ENCODE measurements at regions not wholly inside any gene's neighbourhood (a gene's known extent, or its start where the extent isn't known, plus 50 kb on each side); places are given as distances from the start of the nearest gene placed in this dataset.

GRCh38 chr11:111086058-111086457, 159.5 kb upstream of the POU2AF2 start:
- Mint-ChIP-seq H3K27ac (no peak overlapping the region), H3K4me1 (peaks cover 20% of the 10 kb centered on the region), H3K4me3 (no peak overlapping the region), H3K9me3 (no peaks in the 10 kb centered on the region), H3K27me3 (ENCODE audit: low read depth) (no peaks in the 10 kb centered on the region), H3K36me3 (no peaks in the 10 kb centered on the region)
- ChIA-PET POLR2A (no interaction called here), CTCF (no interaction called here)
- ATAC-seq (peak; percentile 84), DNase-seq (ENCODE audit: low spot score) (peak; percentile 22)
- no peak for TF ChIP-seq ATF6 (CRISPR knock-in tag; IDR thresholded peaks at IDR 0.05)
- TF ChIP-seq ATF3 (CRISPR knock-in tag; conservative IDR thresholded peaks at IDR 0.05): no peak
- no peak for TF ChIP-seq E2F5 (CRISPR knock-in tag; IDR thresholded peaks at IDR 0.05)
- TF ChIP-seq ZNF232 (CRISPR knock-in tag; IDR thresholded peaks at IDR 0.05): no peak
- no peak for TF ChIP-seq ZNF425 (CRISPR knock-in tag; conservative IDR thresholded peaks at IDR 0.05)
- TF ChIP-seq GABPB1 (CRISPR knock-in tag; IDR thresholded peaks at IDR 0.05): no peak
- TF ChIP-seq ZNF219 (CRISPR knock-in tag; IDR thresholded peaks at IDR 0.05; ENCODE audit: borderline replicate concordance): no peak
- TF ChIP-seq MXD4 (CRISPR knock-in tag; IDR thresholded peaks at IDR 0.05; ENCODE audit: borderline replicate concordance): no peak

- DNase-seq (ENCODE audit: low spot score) (no peak), ATAC-seq (peak; percentile 47)
- ChIA-PET POLR2A (no interaction called here), CTCF (interaction anchor here (0.6 kb wide), 1 partner anchor 10 kb away, joined by 3 read pairs; no protein-coding TSS in a partner anchor)
- Mint-ChIP-seq H3K4me1 (peaks cover 20% of the 10 kb centered on the region), H3K27ac (no peak overlapping the region), H3K36me3 (no peaks in the 10 kb centered on the region), H3K4me3 (no peak overlapping the region), H3K27me3 (ENCODE audit: low read depth) (no peaks in the 10 kb centered on the region), H3K9me3 (no peaks in the 10 kb centered on the region)
- TF ChIP-seq AFF4 (CRISPR knock-in tag; IDR thresholded peaks at IDR 0.05; ENCODE audit: borderline replicate concordance) (no peak), SOX15 (CRISPR knock-in tag; IDR thresholded peaks at IDR 0.05) (no peak), OVOL2 (CRISPR knock-in tag; IDR thresholded peaks at IDR 0.05; ENCODE audit: borderline replicate concordance) (no peak), GRHL2 (CRISPR knock-in tag; IDR thresholded peaks at IDR 0.05; ENCODE audit: insufficient replicate concordance, severe bottlenecking) (no peak), TP53 (CRISPR knock-in tag; IDR thresholded peaks at IDR 0.05) (no peak), FOXP1 (CRISPR knock-in tag; IDR thresholded peaks at IDR 0.05; ENCODE audit: borderline replicate concordance) (no peak), ZNF512 (CRISPR knock-in tag; IDR thresholded peaks at IDR 0.05; ENCODE audit: borderline replicate concordance) (no peak), GABPB1 (CRISPR knock-in tag; IDR thresholded peaks at IDR 0.05) (no peak), HMGXB4 (CRISPR knock-in tag; IDR thresholded peaks at IDR 0.05) (no peak), ZNF232 (CRISPR knock-in tag; IDR thresholded peaks at IDR 0.05) (no peak), NR2C2 (CRISPR knock-in tag; IDR thresholded peaks at IDR 0.05) (no peak), PRRX2 (CRISPR knock-in tag; IDR thresholded peaks at IDR 0.05) (no peak), ZMAT4 (CRISPR knock-in tag; IDR thresholded peaks at IDR 0.05) (no peak)
These were observed 162.9 kb upstream of the POU2AF2 start for GRCh38 chr11:111082664-111083063.
